Lung (tissue), 11 donors: ENCODE measurements at regions not wholly inside any gene's neighbourhood (a gene's known extent, or its start where the extent isn't known, plus 50 kb on each side); places are given as distances from the start of the nearest gene placed in this dataset.

ENCODE experiments used
- ATAC-seq: fragments of 200-7000 bp; cut with Tn5 transposase; one replicate; pipeline ENCODE4 v1.9.1; 2020; ENCODE audit warnings: moderate number of reproducible peaks; ENCODE audit not compliant: insufficient read depth, low FRiP score
- DNase-seq, 3 donors: peaks; one replicate each; pipeline ENCODE4 v3.0.0-alpha.2; 2013 to 2017
- H3K27ac ChIP-seq, 2 donors: one replicate each; pipeline ENCODE4 v1.5.1; 2013; ENCODE audit warnings: mild to moderate bottlenecking in 2 of 2, moderate library complexity in 2 of 2, control low read depth in 1 of 2, inconsistent platforms in 1 of 2, low read depth in 1 of 2, low read length in 1 of 2
- H3K27me3 ChIP-seq, 3 donors: one replicate each; pipeline ENCODE4 v1.5.1; 2013; ENCODE audit warnings: low read length in 2 of 3; ENCODE audit not compliant: control insufficient read depth in 3 of 3, insufficient read depth in 3 of 3
- H3K36me3 ChIP-seq, 4 donors: one replicate each; pipeline ENCODE4 v1.5.1; 2013; ENCODE audit warnings: low read length in 4 of 4, mild to moderate bottlenecking in 1 of 4, moderate library complexity in 1 of 4; ENCODE audit not compliant: control insufficient read depth in 4 of 4, insufficient read depth in 4 of 4
- H3K4me1 ChIP-seq, 5 donors: one replicate each; pipeline ENCODE4 v1.5.1; 2013; ENCODE audit warnings: low read length in 5 of 5, mild to moderate bottlenecking in 2 of 5, moderate library complexity in 1 of 5; ENCODE audit not compliant: control insufficient read depth in 5 of 5, insufficient read depth in 5 of 5
- H3K4me3 ChIP-seq: one replicate; pipeline ENCODE4 v1.5.1; 2013; ENCODE audit warnings: mild to moderate bottlenecking, control low read depth, moderate library complexity
- H3K9ac ChIP-seq, 2 donors: one replicate each; pipeline ENCODE4 v1.5.1; 2013; ENCODE audit warnings: low read length in 2 of 2, control low read depth in 1 of 2; ENCODE audit not compliant: insufficient read depth in 1 of 2
- H3K9me3 ChIP-seq, 4 donors: one replicate each; pipeline ENCODE4 v1.5.1; 2013; ENCODE audit warnings: low read length in 3 of 4, mild to moderate bottlenecking in 1 of 4, moderate library complexity in 1 of 4; ENCODE audit not compliant: control insufficient read depth in 4 of 4, insufficient read depth in 3 of 4
- CTCF ChIP-seq: IDR thresholded peaks from 2 replicates; pipeline ENCODE4 v1.5.1; 2012; ENCODE audit warnings: mild to moderate bottlenecking; ENCODE audit errors: control extremely low read depth, extremely low read depth
- WGBS, 2 donors: extraction: QIAGEN DNeasy Blood & Tissue Kit; methylation state at CpG; one replicate each; pipeline ENCODE4 v1.1.7; 2013; 5-methylcytosine and 5-hydroxymethylcytosine counted together
- donor health status: control.
- donor health status: control.
- donor health status: Bipolar disorder and iron deficiency.
- donor health status: healthy.
- donor health status: DM: yes; HTN: yes; CAD: no.

- Histone ChIP-seq H3K27me3 (no peaks in the 10 kb centered on the region), H3K27ac (no peak overlapping the region), H3K36me3 (no peaks in the 10 kb centered on the region), H3K9ac (no peak overlapping the region), H3K4me1 (no peaks in the 10 kb centered on the region), H3K4me3 (no peak overlapping the region), H3K9me3 (peaks cover 0 to 3% (median 0%) of the 10 kb centered on the region in 4 donors)
- no peak for TF ChIP-seq CTCF
- ATAC-seq (no peak), DNase-seq (no peak)
- WGBS, 2 donors = 90 to 93% methylated on average over 2 of the region's 2 CpGs
Measured at GRCh38 chr1:83110156-83110555, 888.8 kb downstream of the TTLL7 start.

GRCh38 chr1:83109692-83110091, 889.2 kb downstream of the TTLL7 start:
- 83 to 98% methylated on average over 1 of the region's 1 CpG for WGBS, 2 donors
- no peak for ATAC-seq
- no peaks in the 10 kb centered on the region for H3K4me1 ChIP-seq
- no peak for TF ChIP-seq CTCF
- H3K27ac ChIP-seq = no peak overlapping the region
- H3K9me3 ChIP-seq = peaks cover 0 to 3% (median 0%) of the 10 kb centered on the region in 4 donors
- no peak for DNase-seq
- no peaks in the 10 kb centered on the region for H3K36me3 ChIP-seq
- no peak overlapping the region for H3K9ac ChIP-seq
- H3K4me3 ChIP-seq = no peak overlapping the region
- H3K27me3 ChIP-seq = no peaks in the 10 kb centered on the region

- Histone ChIP-seq H3K4me1 (peaks cover 0 to 20% (median 0%) of the 10 kb centered on the region in 5 donors), H3K36me3 (no peaks in the 10 kb centered on the region), H3K9ac (no peak overlapping the region), H3K27ac (no peak overlapping the region), H3K9me3 (no peaks in the 10 kb centered on the region), H3K27me3 (no peaks in the 10 kb centered on the region), H3K4me3 (no peak overlapping the region)
- 90 to 93% methylated on average over 2 of the region's 2 CpGs for WGBS, 2 donors
- ATAC-seq (no peak), DNase-seq (no peak)
- TF ChIP-seq CTCF = no peak
Measured at GRCh38 chr1:83104558-83104957, 894.4 kb downstream of the TTLL7 start.

- Histone ChIP-seq H3K4me3 (no peak overlapping the region), H3K36me3 (no peaks in the 10 kb centered on the region), H3K9me3 (no peaks in the 10 kb centered on the region), H3K9ac (no peak overlapping the region), H3K27ac (no peak overlapping the region), H3K4me1 (peaks cover 0 to 20% (median 0%) of the 10 kb centered on the region in 5 donors), H3K27me3 (no peaks in the 10 kb centered on the region)
- 78 to 81% methylated on average over 2 of the region's 2 CpGs for whole genome bisulfite sequencing, 2 donors
- DNase-seq = peak in 1 of 3 donors; percentile 17
- no peak for TF ChIP-seq CTCF
- no peak for ATAC-seq
Measured at GRCh38 chr1:83103341-83103740, 895.6 kb downstream of the TTLL7 start.
